Epidermal melanocyte (primary cell): ENCODE measurements at regions not wholly inside any gene's neighbourhood (a gene's known extent, or its start where the extent isn't known, plus 50 kb on each side); places are given as distances from the start of the nearest gene placed in this dataset.

ENCODE experiments used
- DNase-seq: peaks from one replicate; pipeline ENCODE4 v3.0.0; 2011; ENCODE audit warnings: low spot score; ENCODE audit not compliant: insufficient read length

DNA sequence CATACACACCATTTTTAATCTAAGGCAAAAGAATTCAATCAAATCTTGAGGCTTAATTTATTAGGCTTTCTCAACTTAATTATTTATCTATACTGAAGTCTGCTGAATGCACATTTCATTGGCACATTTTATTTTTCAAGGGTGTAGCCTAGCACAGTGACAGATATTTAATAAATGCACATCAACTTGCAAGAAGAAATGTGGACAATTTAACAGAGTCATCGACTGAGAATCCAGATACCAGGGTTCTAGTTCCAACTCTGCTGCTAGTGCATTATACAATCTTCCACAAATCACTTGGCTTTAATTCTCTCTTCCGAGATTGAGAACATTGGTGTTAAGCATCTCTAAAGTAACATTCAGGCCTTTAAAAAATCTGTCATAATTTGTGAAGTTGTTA, 88.5 kb upstream of the RBBP8 start:
- no peak for DNase-seq

DNA sequence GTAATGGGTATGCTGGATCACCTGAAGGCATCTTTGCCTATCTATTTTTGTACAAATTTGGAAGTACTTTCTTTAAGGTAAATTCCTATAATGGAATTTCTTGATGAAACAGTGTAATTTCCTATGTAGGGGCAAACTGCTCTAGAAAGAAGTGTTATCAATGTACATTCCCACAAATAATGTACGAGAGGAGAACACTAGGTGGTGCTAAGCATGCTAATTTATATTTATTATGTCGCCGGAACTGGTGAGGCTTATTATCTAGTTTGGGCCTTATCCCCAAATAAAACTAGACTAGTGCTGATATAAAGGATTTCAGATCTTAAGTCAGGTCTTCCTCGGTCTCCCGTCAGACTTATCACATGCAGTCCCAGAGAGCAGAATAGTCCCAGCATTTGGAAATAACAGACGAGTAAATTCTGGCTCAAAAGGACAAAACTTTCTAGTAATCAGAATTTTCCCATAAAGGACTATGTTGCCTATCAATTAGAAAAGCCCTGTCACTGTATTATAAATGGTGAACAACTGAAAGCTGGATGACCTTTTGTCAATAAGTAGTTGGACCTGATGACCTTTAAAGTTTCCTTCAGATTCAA, 86.9 kb upstream of the RBBP8 start:
- DNase-seq, result no peak

- DNase-seq, result no peak
Observed at GRCh38 chr18:22846697-22847096, 86.4 kb upstream of the RBBP8 start.

DNA sequence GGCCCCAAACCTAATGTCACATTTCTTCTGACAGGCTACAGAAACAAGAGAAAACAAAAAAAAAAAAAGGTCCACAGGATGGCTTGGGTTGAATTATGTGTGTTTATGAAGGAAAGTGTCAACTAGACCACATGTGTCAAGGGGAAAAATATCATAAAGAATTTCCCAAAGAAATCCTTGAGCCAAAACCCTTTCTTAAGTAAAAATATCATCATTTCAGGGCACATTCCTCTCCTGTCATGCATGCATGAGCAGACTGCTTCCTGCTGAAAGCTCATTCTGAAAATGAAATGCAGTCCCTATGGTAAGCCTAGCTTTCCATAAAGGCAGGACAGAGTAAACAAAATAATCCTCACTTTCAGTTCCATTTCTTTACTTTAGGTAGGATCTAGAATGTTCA, 85.7 kb upstream of the RBBP8 start:
- DNase-seq, result no peak

GRCh38 chr18:22847867-22848451, 85.2 kb upstream of the RBBP8 start:
- DNase-seq, result no peak

- DNase-seq, result no peak
Observed at GRCh38 chr18:22848615-22849014, 84.5 kb upstream of the RBBP8 start.

DNA sequence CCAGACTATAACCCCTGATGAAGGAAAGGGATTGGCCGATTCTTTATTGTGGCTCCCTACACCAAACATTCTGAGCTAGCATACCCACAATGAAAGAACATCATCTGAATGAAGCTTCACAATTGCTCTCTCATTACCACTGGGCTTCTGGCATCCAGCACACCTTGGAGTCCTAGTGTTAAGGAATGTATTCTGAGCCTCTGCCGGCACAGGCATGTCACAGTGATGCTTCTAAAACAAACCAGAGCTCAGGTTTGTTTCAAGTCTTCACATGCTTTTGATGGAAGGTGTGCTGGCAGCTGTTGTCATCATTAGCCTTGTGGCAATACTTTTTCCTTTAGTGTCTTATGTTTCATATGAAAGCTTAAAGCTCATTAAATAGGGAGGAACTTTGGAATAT, 76.3 kb upstream of the RBBP8 start:
- no peak for DNase-seq

DNA sequence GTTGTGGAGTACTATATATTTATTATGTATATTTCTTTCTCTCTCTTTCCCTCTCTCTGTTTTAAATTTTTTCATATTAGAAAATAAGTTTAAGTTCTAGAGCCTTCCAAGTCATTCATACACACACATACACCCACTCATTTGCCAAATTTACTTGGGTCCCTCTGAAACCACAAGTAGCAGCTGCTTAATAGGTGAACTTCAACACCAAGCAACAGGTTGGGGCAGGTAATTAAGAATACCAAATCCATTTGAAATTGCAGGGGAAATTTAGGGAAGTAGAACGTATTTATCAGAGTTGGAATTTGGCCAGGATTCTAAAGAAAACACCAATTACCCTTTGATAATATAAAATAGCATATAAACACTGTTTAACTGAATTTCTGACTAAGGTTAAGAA, 75.0 kb upstream of the RBBP8 start:
- no peak for DNase-seq

DNA sequence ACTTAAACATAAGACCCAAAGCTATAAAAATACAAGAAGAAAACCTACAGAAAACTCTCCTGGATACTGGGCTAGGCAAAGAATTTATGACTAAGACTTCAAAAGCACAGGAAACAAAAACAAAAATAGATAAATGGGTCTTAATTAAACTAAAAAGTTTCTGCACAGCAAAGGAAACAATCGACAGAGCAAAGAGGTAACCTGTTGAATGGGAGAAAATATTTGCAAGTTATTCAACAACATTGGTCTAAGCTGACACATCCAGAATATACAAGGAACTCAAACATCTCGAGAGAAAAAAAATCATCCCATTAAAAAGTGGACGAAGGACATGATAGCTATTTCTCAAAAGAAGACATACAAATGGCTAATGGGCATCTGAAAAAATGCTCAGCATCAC, 72.3 kb upstream of the RBBP8 start:
- no peak for DNase-seq

GRCh38 chr18:22865354-22866116, 67.6 kb upstream of the RBBP8 start:
- no peak for DNase-seq

- DNase-seq, result no peak
Observed at GRCh38 chr18:22868831-22869230, 64.3 kb upstream of the RBBP8 start.

DNA sequence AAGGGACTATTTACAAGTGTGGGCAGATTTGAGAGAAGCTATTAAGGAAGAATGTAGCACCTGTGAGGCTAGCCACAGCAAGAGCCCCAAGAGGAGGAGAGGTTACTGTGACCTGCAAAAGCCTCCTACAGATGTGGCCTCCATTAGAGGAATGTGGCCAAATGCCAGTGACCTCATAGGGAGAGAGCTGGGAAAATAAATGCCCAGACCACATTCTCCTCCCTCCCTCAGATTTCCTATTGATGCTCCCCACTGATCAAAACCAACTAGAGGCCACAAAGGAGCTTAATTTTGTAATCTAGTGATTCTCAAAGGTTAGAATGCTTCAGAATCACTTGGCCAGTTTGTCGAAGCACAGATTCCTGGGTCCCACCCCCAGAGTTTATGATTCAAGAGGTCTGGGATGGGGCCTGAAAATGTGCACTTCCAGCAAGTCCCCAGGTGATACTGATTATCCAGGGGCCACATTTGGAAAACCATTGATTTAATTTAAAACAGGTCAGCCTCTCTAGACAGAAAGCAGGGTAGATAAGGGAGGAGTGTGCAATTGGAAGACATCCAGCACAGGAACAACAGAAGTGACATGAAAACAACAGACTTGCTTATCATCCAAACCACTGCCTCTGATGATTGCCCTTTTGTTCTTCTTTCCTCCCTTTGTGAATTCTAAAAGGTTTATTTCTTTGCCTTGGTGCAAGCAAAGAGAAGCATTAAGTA, 61.2 kb upstream of the RBBP8 start:
- DNase-seq, result no peak

GRCh38 chr18:22872900-22873537, 60.1 kb upstream of the RBBP8 start:
- DNase-seq, result no peak

GRCh38 chr18:22879293-22879692, 53.8 kb upstream of the RBBP8 start:
- DNase-seq, result no peak

DNA sequence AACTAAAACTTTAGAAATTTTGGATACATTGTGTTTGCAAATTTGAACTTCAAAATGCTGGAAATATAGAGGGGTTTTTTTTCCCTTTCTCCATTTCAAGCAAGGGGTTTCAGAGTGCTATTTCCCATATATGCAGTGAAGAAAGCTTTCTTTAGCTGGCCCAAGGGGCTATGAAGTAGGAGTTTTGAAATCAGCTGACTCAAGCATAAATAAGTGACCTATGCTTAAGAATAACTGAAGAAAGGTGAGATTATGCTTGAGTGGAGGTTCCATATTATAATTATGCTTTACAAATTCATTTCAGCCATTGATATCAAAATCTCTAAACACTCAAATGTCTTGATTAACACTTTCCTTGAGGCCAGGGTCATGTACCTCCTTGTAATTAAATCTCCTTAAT, 51.0 kb upstream of the RBBP8 start:
- no peak for DNase-seq

DNA sequence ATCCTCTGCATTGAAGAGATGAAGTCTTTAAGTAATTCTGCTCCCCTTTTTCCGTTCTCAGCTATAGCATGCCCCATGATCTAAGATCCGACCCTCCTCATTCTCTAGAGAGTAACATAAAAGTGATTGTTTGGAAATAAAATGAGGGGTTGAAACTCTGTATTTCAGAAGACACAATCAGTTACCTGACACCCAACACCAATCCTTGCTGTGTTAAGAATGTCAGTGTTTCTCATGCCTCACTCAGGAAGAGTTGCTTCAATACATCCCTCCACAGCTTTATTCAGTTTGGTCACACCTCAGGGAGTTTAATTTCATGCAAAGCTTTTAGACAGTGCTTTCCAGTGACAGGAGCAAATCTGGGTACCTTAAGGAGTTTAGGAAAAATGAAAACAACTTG, 49.9 kb upstream of the RBBP8 start:
- no peak for DNase-seq
